HG03342 (cell line): ENCODE measurements at regions not wholly inside any gene's neighbourhood (a gene's known extent, or its start where the extent isn't known, plus 50 kb on each side); places are given as distances from the start of the nearest gene placed in this dataset.
"Not testable (repeated sequence)": the region's sequence is repeated elsewhere in the genome, so short reads cannot be mapped to it uniquely, and the experiment has no call there.

Source experiments
- ATAC-seq: cut with Tn5 transposase; IDR thresholded peaks from one replicate; pipeline ENCODE4 v1.9.1; 2021; ENCODE audit warnings: mild to moderate bottlenecking, moderate library complexity; ENCODE audit not compliant: unreplicated experiment

DNA sequence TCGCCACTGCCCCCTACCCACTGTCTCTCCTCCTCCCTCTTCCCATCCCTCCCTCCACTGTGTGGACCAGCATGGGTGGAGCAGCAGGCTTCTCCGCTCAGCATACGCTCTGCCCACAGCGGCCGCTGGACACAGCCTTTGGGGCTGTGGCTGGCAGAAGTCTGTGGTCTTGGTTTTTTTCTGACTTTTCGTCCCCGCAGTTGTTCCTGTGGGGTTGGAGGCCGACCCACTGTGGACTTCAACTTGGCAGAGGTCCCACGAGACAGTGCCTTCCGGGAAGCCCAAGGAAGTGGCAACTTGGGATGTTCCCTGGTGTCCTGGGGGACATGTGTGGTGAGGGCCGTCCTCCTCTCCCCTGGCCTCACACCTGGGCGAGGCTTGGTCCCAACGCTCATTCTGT is 162.5 kb upstream of the C1orf174 start:
- no peak for ATAC-seq

- ATAC-seq: no peak
These were observed 162.9 kb upstream of the C1orf174 start for GRCh38 chr1:4062992-4063391.

DNA sequence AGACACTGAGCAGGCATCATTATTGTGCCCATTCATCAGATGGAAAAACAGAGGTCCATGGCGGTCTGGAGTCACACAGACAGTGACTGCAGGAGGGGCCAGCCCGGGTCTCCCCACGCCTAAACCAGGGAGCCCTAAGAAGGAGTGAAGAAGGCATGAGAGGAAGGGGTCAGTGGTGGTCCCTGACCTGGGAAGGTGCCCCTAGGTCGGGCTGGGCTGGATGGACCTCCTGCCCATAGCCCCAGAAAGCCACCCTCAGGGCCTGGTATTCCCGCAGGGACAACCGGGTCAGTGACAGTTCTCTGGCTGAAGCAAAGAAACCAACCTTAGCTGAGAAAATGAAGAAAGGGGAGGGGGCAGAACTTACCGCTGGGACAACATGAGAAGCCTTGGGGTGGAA is 163.4 kb upstream of the C1orf174 start:
- ATAC-seq: no peak

DNA sequence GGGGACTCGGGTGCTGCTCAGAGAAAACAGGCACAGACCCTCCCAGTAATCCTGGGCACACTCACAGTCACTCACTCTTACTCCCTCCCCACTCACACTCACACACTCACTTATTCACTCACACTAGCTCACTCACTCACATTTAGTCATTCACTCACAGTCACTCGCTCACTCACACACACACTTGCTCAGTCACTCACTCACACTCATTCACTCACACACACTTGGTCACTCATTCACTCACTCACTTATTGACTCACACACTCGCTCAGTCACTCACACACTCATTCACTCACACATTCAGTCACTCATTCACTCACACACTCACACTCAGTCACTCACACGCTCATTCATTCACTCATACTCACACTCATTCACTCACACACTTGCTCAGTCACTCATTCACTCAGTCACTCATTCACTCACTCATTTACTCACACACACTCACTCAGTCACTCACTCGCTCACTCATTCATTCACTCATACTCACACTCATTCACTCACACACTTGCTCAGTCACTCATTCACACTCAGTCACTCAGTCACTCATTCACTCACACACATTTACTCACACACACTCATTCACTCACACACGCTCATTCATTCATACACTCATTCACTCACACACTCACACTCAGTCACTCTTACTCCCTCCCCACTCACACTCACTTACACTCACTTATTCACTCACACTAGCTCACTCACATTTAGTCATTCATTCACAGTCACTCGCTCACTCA is 164.2 kb upstream of the C1orf174 start:
- no peak for ATAC-seq

DNA sequence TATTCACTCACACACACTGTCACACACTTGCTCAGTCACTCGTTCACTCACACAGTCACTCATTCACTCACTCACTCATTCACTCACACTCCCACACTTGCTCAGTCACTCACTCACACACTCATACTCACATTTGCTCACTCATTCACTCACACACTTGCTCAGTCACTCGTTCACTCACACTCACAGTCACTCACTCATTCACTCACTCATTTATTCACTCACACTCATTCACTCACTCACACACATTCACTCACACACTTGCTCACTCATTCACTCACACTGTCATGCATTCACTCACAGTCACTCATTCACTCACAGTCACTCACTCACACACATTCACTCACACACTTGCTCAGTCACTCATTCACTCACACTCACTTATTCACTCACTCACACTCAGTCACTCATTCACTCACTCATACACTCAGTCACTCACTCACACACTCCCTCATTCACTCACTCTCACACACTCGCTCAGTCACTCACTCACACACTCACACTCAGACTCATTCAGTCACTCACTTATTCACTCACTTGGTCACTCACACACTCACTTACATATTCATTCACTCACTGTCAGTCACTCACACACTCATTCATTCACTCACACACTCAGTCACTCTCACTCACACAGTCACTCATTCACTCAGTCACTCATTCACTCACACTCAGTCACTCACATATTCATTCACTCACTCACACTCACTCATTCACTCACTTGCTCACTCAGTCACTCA is 167.0 kb upstream of the C1orf174 start:
- ATAC-seq: no peak

DNA sequence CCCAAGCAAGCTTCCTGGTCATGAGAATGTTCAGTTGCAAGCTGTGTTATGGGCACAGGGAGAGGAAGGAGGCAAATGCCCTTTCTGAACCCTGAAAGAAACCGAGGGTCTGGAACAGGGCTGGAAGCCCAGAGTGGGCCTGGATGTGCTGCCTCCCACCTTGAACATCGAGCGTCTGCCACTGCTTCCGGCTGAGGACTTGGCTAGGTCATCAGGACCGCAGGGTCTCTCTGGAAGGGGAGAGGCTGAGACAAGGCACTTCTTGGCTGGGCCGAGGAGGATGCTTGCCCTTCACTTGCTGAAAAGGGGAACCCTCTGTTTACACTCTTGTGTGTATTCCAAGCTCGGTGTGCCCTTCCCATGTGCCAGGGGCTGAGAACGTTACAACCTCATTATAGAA is 168.0 kb upstream of the C1orf174 start:
- no peak for ATAC-seq

GRCh38 chr1:4071653-4072052 is 171.6 kb upstream of the C1orf174 start:
- no peak for ATAC-seq

DNA sequence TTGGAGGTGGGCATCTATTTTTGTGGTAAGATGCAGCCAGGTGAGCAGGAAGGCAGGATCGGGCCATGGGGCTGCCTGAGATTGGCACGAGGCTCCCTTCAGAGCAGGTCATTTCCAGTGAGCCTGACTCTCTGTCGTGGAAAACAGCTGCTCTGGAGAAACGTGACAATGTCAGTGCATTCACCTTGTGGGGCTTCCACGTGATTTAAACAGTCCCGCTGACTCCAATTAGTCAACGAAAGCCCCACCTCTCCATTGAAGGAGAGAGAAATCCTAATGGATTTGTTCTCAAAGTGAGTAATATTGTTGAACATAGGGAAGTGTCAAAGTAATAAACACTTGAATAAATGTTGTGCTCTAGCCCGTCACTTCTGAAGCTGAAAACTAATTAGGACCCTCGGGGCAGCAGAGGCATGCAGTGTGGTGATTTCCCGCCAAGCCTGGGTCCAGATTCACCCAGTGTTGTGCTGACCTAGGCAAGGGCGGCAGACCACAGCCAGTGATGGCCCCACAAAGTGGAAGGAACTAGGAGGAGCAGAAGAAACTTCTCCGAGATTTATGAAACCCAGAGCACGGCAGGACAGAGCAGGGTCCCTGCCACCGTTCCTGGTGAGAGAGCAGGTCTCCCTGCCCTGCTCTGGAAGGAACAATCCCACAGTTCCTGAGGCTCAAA is 172.5 kb upstream of the C1orf174 start:
- no peak for ATAC-seq

DNA sequence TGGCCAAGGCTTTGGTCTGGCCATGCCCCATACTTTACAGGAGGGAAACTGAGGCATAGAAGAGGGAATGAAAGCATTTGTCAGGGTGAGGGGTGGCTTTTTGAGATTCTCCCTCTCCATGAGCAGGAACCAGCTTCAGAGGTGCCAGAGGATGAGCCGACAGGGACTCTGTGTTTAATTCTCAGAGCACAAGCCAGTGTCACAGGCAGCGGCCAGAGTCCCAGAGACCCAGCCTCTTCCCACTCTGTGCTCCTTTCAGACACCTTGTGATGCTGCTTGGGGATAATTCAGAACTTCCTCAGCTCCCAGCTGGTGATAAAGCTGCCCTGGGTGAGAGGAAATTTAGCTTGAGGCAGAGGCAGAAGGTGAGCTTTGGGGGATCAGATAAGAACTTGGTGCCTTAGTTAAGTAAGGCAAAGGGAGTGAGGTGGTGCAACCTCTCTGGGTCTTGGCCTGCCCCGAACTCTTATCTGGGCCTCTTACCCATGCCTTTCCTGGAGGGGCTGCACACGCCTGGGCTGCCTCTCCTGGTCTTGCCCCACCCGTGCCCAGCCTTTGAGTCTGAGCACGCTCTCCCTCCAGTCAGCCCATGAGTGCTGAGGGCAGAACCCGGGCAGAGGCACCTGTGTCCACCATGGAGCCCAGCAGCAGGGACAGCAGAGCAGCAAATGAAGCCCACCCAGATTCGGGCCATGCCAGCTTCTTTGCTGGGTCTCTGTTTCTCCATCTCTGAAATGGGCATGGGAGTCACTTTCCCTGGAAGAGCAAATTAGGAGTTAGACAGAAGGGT is 175.6 kb upstream of the C1orf174 start:
- ATAC-seq: no peak

GRCh38 chr1:4076346-4076745 is 176.3 kb upstream of the C1orf174 start:
- ATAC-seq: no peak

DNA sequence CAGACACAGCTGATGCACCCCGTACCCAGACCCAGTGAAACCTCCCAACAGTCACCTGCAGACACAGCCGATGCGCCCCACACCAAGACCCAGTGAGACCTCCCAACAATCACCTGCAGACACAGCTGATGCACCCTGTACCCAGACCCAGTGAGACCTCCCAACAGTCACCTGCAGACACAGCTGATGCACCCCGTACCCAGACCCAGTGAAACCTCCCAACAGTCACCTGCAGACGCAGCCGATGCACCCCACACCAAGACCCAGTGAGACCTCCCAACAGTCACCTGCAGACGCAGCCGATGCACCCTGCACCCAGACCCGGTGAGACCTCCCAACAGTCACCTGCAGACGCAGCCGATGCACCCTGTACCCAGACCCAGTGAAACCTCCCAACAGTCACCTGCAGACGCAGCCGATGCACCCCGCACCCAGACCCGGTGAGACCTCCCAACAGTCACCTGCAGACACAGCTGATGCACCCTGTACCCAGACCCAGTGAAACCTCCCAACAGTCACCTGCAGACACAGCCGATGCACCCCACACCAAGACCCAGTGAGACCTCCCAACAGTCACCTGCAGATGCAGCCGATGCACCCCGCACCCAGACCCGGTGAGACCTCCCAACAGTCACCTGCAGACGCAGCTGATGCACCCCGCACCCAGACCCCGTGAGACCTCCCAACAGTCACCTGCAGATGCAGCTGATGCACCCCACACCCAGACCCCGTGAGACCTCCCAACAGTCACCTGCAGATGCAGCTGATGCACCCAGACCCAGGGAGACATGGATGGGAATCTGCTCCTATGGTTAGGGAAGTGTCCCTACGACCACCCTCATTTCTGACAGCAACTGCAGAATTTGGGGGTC is 178.3 kb upstream of the C1orf174 start:
- ATAC-seq: not testable (repeated sequence)

DNA sequence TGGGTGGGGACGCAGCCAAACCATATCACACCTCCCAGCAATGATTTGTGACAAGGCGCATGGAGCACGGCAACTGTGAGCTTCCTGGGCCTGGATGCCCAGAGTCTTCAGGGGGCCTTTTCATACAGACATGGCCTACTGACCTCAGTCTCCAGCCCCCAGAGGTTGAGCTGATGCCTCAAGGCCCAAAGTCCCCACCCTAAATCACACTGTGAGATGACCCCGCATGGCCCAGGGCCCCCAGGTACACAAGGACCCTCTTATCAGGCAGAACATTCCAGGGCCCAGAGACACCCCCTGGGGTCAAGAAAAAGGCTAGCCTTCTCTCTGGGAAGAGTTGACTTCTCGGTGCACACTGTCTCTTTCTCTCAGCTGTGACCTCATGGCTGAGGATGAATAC is 179.7 kb upstream of the C1orf174 start:
- ATAC-seq: no peak

GRCh38 chr1:4081806-4082711 is 182.0 kb upstream of the C1orf174 start:
- no peak for ATAC-seq

DNA sequence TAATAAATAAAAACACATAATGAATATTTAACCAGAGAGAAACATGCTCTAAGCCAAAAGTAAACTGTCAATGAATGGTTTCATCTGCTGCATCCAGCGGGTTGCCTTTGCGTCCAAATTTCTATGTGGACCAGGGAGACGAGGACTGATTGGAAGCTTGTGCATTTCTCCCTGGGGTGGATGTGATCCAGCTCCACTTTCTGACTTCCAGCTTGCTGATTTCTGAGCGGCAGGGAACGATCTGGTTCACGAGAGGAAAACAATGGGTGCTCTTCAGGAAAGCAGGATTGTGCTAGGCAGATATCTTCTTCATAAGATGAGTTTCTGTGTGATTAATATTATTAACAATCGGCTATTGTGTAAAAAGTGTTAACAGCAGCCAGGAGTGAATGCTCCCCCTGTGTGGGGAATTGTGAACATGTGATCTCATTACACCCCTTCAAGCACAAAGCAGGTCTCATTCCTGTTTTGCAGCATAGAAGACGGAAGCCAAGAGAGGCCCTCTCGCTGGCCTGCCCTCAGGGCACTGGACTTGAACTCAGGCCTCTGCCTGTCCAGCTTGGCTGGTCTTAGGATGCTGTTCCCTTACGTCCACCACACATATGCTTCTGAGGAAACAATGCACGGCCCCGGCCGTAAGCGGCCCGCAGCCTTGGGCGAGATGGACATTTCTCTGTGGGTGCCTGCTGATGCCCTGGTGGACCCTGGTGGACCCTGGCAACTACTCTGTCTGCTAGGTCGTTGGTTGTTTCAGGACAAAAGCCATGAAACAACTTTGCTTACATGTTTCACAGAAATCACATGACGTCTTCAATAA is 183.4 kb upstream of the C1orf174 start:
- no peak for ATAC-seq

GRCh38 chr1:4084048-4084431 is 184.0 kb upstream of the C1orf174 start:
- no peak for ATAC-seq

- no peak for ATAC-seq
These were observed 184.4 kb upstream of the C1orf174 start for GRCh38 chr1:4084446-4084845.

DNA sequence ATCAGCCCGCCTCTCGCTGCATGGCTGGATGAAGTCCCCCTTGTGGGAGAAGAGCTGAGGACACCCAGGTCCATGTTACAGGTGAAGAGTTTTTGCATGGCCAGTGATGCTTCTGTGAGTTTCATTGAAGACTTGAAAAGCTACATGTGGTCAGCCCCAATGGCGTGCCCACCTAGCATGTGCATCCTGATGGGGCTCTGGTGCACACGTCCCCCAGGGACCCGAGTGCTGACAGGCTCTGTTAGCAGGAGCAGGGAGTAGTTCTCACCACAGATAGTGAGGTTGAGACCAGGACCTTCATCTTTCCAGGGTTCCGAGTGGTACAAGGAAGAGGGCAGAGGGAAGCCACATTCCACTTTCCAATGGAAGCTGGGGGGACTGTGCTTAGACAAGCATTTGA is 184.8 kb upstream of the C1orf174 start:
- no peak for ATAC-seq

- no peak for ATAC-seq
These were observed 185.5 kb upstream of the C1orf174 start for GRCh38 chr1:4085546-4085945.
